ENCODE measurements at regions not wholly inside any gene's neighbourhood (a gene's known extent, or its start where the extent isn't known, plus 50 kb on each side); places are given as distances from the start of the nearest gene placed in this dataset.

DNA sequence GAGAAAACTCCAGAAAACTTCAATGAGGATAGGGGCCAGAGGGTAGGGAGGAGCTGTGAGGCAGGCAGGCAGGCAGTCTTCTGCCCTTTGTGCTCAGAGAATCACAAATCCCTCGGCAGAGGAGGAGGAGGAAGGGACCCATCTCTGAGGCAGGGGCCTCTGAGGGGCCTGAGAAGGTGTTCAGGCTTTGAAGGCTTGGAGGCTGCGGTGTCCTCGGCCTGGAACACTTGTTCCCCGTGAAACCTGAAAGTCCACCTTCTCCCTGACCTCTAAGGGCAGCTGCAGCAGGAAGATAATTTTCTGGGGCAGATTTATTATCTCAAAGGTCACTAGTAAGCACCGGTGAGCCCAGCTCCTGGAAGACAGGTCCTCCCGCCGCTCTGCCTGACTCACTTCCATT is 200.3 kb upstream of the BCOR start:
- no peak for FAIRE-seq
- POLR2A ChIA-PET: no interaction called here

More for the DNA sequence above, 200.3 kb upstream of the BCOR start:
- Histone ChIP-seq H3K27me3 (replicated peaks in 1 of 2; ENCODE audit: control insufficient read depth in 2 of 2, insufficient read depth in 2 of 2, low read length in 1 of 2) (no peaks in the 10 kb centered on the region), H3K4me2 (ENCODE audit: control insufficient read depth, insufficient read depth) (no peak overlapping the region), H3K9ac (ENCODE audit: control insufficient read depth, insufficient read depth, low read length) (no peak overlapping the region), H3K4me3 (no peak overlapping the region), H3K36me3 (ENCODE audit: control insufficient read depth in 2 of 2, insufficient read depth in 2 of 2, low read length in 1 of 2) (no peaks in the 10 kb centered on the region), H2AFZ (ENCODE audit: control insufficient read depth, low read depth, low read length) (no peak overlapping the region), H3K27ac (ENCODE audit: control insufficient read depth, insufficient read depth) (no peak overlapping the region), H3K79me2 (ENCODE audit: control insufficient read depth, insufficient read depth, low read length) (no peaks in the 10 kb centered on the region), H4K20me1 (ENCODE audit: control insufficient read depth, insufficient read depth) (no peaks in the 10 kb centered on the region), H3K4me1 (ENCODE audit: control insufficient read depth, insufficient read depth, low read length) (peaks cover 13% of the 10 kb centered on the region), H3K9me3 (replicated peaks; ENCODE audit: control insufficient read depth, insufficient read depth, low read length) (no peaks in the 10 kb centered on the region)
- ATAC-seq (no peak), DNase-seq (ENCODE audit: low read depth, low spot score) (no peak)
- CTCF ChIA-PET: no interaction called here
- BruUV-seq (replicated peaks): no TSS peak
- SMC1A ChIA-PET (ENCODE audit: uncharacterized antibody, unreplicated experiment): no interaction called here
- TF ChIP-seq, protein P1, sequence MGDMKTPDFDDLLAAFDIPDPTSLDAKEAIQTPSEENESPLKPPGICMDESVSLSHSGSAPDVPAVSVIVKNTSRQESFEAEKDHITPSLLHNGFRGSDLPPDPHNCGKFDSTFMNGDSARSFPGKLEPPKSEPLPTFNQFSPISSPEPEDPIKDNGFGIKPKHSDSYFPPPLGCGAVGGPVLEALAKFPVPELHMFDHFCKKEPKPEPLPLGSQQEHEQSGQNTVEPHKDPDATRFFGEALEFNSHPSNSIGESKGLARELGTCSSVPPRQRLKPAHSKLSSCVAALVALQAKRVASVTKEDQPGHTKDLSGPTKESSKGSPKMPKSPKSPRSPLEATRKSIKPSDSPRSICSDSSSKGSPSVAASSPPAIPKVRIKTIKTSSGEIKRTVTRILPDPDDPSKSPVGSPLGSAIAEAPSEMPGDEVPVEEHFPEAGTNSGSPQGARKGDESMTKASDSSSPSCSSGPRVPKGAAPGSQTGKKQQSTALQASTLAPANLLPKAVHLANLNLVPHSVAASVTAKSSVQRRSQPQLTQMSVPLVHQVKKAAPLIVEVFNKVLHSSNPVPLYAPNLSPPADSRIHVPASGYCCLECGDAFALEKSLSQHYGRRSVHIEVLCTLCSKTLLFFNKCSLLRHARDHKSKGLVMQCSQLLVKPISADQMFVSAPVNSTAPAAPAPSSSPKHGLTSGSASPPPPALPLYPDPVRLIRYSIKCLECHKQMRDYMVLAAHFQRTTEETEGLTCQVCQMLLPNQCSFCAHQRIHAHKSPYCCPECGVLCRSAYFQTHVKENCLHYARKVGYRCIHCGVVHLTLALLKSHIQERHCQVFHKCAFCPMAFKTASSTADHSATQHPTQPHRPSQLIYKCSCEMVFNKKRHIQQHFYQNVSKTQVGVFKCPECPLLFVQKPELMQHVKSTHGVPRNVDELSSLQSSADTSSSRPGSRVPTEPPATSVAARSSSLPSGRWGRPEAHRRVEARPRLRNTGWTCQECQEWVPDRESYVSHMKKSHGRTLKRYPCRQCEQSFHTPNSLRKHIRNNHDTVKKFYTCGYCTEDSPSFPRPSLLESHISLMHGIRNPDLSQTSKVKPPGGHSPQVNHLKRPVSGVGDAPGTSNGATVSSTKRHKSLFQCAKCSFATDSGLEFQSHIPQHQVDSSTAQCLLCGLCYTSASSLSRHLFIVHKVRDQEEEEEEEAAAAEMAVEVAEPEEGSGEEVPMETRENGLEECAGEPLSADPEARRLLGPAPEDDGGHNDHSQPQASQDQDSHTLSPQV (IDR thresholded peaks at IDR 0.05): no peak
- no peak for TF ChIP-seq MYB (IDR thresholded peaks at IDR 0.05; ENCODE audit: borderline replicate concordance, low read depth, low read length)
- no peak for TF ChIP-seq ZNF384 (IDR thresholded peaks at IDR 0.05; ENCODE audit: borderline replicate concordance, low read depth, low read length)
- TF ChIP-seq ESRRA (IDR thresholded peaks at IDR 0.05; ENCODE audit: low read length): no peak
- TF ChIP-seq IRF4 (IDR thresholded peaks at IDR 0.05; ENCODE audit: low read depth, low read length): no peak
- no peak for TF ChIP-seq TAF1 (IDR thresholded peaks at IDR 0.05; ENCODE audit: borderline replicate concordance, low read depth, low read length)
- TF ChIP-seq, protein P2, sequence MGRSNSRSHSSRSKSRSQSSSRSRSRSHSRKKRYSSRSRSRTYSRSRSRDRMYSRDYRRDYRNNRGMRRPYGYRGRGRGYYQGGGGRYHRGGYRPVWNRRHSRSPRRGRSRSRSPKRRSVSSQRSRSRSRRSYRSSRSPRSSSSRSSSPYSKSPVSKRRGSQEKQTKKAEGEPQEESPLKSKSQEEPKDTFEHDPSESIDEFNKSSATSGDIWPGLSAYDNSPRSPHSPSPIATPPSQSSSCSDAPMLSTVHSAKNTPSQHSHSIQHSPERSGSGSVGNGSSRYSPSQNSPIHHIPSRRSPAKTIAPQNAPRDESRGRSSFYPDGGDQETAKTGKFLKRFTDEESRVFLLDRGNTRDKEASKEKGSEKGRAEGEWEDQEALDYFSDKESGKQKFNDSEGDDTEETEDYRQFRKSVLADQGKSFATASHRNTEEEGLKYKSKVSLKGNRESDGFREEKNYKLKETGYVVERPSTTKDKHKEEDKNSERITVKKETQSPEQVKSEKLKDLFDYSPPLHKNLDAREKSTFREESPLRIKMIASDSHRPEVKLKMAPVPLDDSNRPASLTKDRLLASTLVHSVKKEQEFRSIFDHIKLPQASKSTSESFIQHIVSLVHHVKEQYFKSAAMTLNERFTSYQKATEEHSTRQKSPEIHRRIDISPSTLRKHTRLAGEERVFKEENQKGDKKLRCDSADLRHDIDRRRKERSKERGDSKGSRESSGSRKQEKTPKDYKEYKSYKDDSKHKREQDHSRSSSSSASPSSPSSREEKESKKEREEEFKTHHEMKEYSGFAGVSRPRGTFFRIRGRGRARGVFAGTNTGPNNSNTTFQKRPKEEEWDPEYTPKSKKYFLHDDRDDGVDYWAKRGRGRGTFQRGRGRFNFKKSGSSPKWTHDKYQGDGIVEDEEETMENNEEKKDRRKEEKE (IDR thresholded peaks at IDR 0.05): no peak
- TF ChIP-seq HDAC6 (IDR thresholded peaks at IDR 0.05; ENCODE audit: unreplicated experiment): no peak
- no peak for TF ChIP-seq NR2C1 (IDR thresholded peaks at IDR 0.05)
- TF ChIP-seq POLR2A (IDR thresholded peaks at IDR 0.05; ENCODE audit: low read depth, low read length): no peak
- no peak for TF ChIP-seq PRDM15 (CRISPR knock-in tag; IDR thresholded peaks at IDR 0.05)
- WGBS (ENCODE audit: insufficient coverage, insufficient replicate concordance, low lambda C conversion rate, missing lambda C conversion rate): 81% methylated on average over 7 of the region's 7 CpGs
- RAD21 ChIA-PET (ENCODE audit: unreplicated experiment): no interaction called here
- intact Hi-C loops (cut with micrococcal nuclease; ENCODE audit: unreplicated experiment) (no loop called here), in situ Hi-C loops (cut with MboI) (no loop called here)
